Loucy (cell line): ENCODE measurements at regions not wholly inside any gene's neighbourhood (a gene's known extent, or its start where the extent isn't known, plus 50 kb on each side); places are given as distances from the start of the nearest gene placed in this dataset.

Experiments used
- CTCF ChIP-seq: fragments of 200-600 bp; sonication (generic); conservative IDR thresholded peaks from 2 replicates; pipeline ENCODE4 v1.5.1; 2014; ENCODE audit warnings: mild to moderate bottlenecking, antibody characterized with exemption, low read length
- EZH2phosphoT487 ChIP-seq: fragments of 200-600 bp; IDR thresholded peaks from 2 replicates; pipeline ENCODE4 v1.6.1; 2018; ENCODE audit warnings: antibody characterized with exemption, mild to moderate bottlenecking, moderate library complexity, borderline replicate concordance

GRCh38 chr14:26363689-26364088, 234.1 kb downstream of the NOVA1 start:
- no peak for TF ChIP-seq CTCF
- no peak for TF ChIP-seq EZH2phosphoT487
